ENCODE measurements at regions not wholly inside any gene's neighbourhood (a gene's known extent, or its start where the extent isn't known, plus 50 kb on each side); places are given as distances from the start of the nearest gene placed in this dataset.
"Not testable (repeated sequence)": the region's sequence is repeated elsewhere in the genome, so short reads cannot be mapped to it uniquely, and the experiment has no call there.

GRCh38 chr3:165513715-165514701, 317.8 kb upstream of the SLITRK3 start:
- no peak for DNase-seq

GRCh38 chr3:165507576-165507975, 311.4 kb upstream of the SLITRK3 start:
- no peak for DNase-seq

- no peak for DNase-seq
Observed at GRCh38 chr3:165507060-165507459, 310.9 kb upstream of the SLITRK3 start.

- no peak for DNase-seq
Observed at GRCh38 chr3:165505657-165506056, 309.5 kb upstream of the SLITRK3 start.

GRCh38 chr3:165504554-165504953, 308.4 kb upstream of the SLITRK3 start:
- no peak for DNase-seq

- no peak for DNase-seq
Observed at GRCh38 chr3:165503825-165504224, 307.6 kb upstream of the SLITRK3 start.

GRCh38 chr3:165503346-165503745, 307.2 kb upstream of the SLITRK3 start:
- no peak for DNase-seq

- DNase-seq: no peak
Observed at GRCh38 chr3:165502707-165503106, 306.5 kb upstream of the SLITRK3 start.

- not testable (repeated sequence) for DNase-seq
Observed at GRCh38 chr3:165498742-165499141, 302.6 kb upstream of the SLITRK3 start.

GRCh38 chr3:165491487-165491886, 295.3 kb upstream of the SLITRK3 start:
- DNase-seq: no peak

- no peak for DNase-seq
Observed at GRCh38 chr3:165476399-165477060, 280.3 kb upstream of the SLITRK3 start.

- DNase-seq: no peak
Observed at GRCh38 chr3:165466856-165467255, 270.7 kb upstream of the SLITRK3 start.

GRCh38 chr3:165464736-165465135, 268.6 kb upstream of the SLITRK3 start:
- DNase-seq: no peak

GRCh38 chr3:165463531-165463930, 267.3 kb upstream of the SLITRK3 start:
- no peak for DNase-seq

- DNase-seq: no peak
Observed at GRCh38 chr3:165462636-165463334, 266.6 kb upstream of the SLITRK3 start.

- no peak for DNase-seq
Observed at GRCh38 chr3:165459924-165460835, 264.0 kb upstream of the SLITRK3 start.

GRCh38 chr3:165459111-165459510, 262.9 kb upstream of the SLITRK3 start:
- no peak for DNase-seq

GRCh38 chr3:165457096-165457495, 260.9 kb upstream of the SLITRK3 start:
- no peak for DNase-seq

- no peak for DNase-seq
Observed at GRCh38 chr3:165455793-165456192, 259.6 kb upstream of the SLITRK3 start.

GRCh38 chr3:165455360-165455759, 259.2 kb upstream of the SLITRK3 start:
- no peak for DNase-seq

- no peak for DNase-seq
Observed at GRCh38 chr3:165451371-165452070, 255.3 kb upstream of the SLITRK3 start.

GRCh38 chr3:165446555-165446954, 250.4 kb upstream of the SLITRK3 start:
- no peak for DNase-seq

All from right hindlimb (tissue), 1 donor.